IMR-90 (cell line): ENCODE measurements at regions not wholly inside any gene's neighbourhood (a gene's known extent, or its start where the extent isn't known, plus 50 kb on each side); places are given as distances from the start of the nearest gene placed in this dataset.

Experiments
- ATAC-seq: fragments of 200-7000 bp; cut with Tn5 transposase; 2 replicates; pipeline ENCODE4 v1.9.1; 2020; ENCODE audit warnings: low read depth, mild to moderate bottlenecking, moderate library complexity
- BruUV-seq: library from RNA; stranded (reverse); fragments of 400-500 nt; replicated peaks from 2 replicates; lab custom pipeline; 2021; lab: Mats Ljungman, UMichigan
- CTCF ChIA-PET: fragments of 300-600 bp; formaldehyde crosslinking; extraction: SDS; loops from one replicate; lab custom pipeline; 2021; ENCODE audit warnings: antibody characterized with exemption; lab: Yijun Ruan, JAX
- POLR2A ChIA-PET: fragments of 300-600 bp; sonication (Branson Sonifier 250); formaldehyde crosslinking; loops from one replicate; lab custom pipeline; 2022; ENCODE audit warnings: antibody characterized with exemption; ENCODE audit not compliant: unreplicated experiment; lab: Charles Lee
- DNase-seq: peaks from one replicate; pipeline ENCODE4 v3.0.0; 2013
- H2AFZ ChIP-seq: replicated peaks from 2 replicates; pipeline ENCODE3; 2013; ENCODE audit warnings: low read length, mild to moderate bottlenecking; ENCODE audit not compliant: poor library complexity
- H2AK5ac ChIP-seq: 2 replicates; pipeline ENCODE4 v1.6.1; 2013; ENCODE audit warnings: low read depth, low read length, inconsistent platforms
- H2AK9ac ChIP-seq: replicated peaks from 2 replicates; pipeline ENCODE3; 2013; ENCODE audit warnings: mild to moderate bottlenecking, low read depth, low read length, moderate library complexity; ENCODE audit not compliant: poor library complexity
- H2BK120ac ChIP-seq: 2 replicates; pipeline ENCODE4 v1.6.1; 2013; ENCODE audit warnings: low read depth, low read length, inconsistent platforms
- H2BK15ac ChIP-seq: 3 replicates; pipeline ENCODE4 v1.6.1; 2013; ENCODE audit warnings: low read depth, low read length, inconsistent platforms
- H2BK20ac ChIP-seq: 2 replicates; pipeline ENCODE4 v1.6.1; 2013; ENCODE audit warnings: low read depth, mild to moderate bottlenecking, inconsistent platforms, low read length, moderate library complexity
- H2BK5ac ChIP-seq: 2 replicates; pipeline ENCODE4 v1.6.1; 2013; ENCODE audit warnings: mild to moderate bottlenecking, low read depth, low read length, inconsistent platforms; ENCODE audit not compliant: poor library complexity, severe bottlenecking
- H3K14ac ChIP-seq: replicated peaks from 2 replicates; pipeline ENCODE4 v1.6.1; 2013; ENCODE audit warnings: low read depth, low read length, inconsistent platforms
- H3K18ac ChIP-seq: 2 replicates; pipeline ENCODE4 v1.6.1; 2013; ENCODE audit warnings: low read depth, low read length, control low read depth
- H3K23ac ChIP-seq: 2 replicates; pipeline ENCODE4 v1.6.1; 2013; ENCODE audit warnings: low read depth, low read length, inconsistent platforms
- H3K27ac ChIP-seq: 2 replicates; pipeline ENCODE4 v1.5.1; 2013; ENCODE audit warnings: mild to moderate bottlenecking, control low read depth, low read length; ENCODE audit not compliant: insufficient read depth
- H3K27me3 ChIP-seq: 2 replicates; pipeline ENCODE4 v1.6.1; 2013; ENCODE audit warnings: low read length; ENCODE audit not compliant: control insufficient read depth, insufficient read depth
- H3K36me3 ChIP-seq: 2 replicates; pipeline ENCODE4 v1.6.1; 2013; ENCODE audit warnings: low read length, mixed read lengths; ENCODE audit not compliant: control insufficient read depth, insufficient read depth
- H3K4ac ChIP-seq: 2 replicates; pipeline ENCODE4 v1.6.1; 2013; ENCODE audit warnings: low read depth, low read length, inconsistent platforms
- H3K4me1 ChIP-seq: 2 replicates; pipeline ENCODE4 v1.6.1; 2013; ENCODE audit warnings: low read length, mixed read lengths; ENCODE audit not compliant: control insufficient read depth, insufficient read depth
- H3K4me2 ChIP-seq: 2 replicates; pipeline ENCODE4 v1.6.1; 2013; ENCODE audit warnings: low read depth, mild to moderate bottlenecking, control low read depth, low read length, moderate library complexity
- H3K4me3 ChIP-seq: 2 replicates; pipeline ENCODE4 v1.5.1; 2013; ENCODE audit warnings: low read depth, mild to moderate bottlenecking, control low read depth, low read length, moderate library complexity; ENCODE audit not compliant: insufficient read depth
- H3K56ac ChIP-seq: 2 replicates; pipeline ENCODE4 v1.6.1; 2013; ENCODE audit warnings: low read length, inconsistent platforms; ENCODE audit not compliant: insufficient read depth; ENCODE audit errors: extremely low read depth
- H3K79me1 ChIP-seq, 2 experiments: 2 replicates each; pipeline ENCODE4 v1.6.1; 2013; ENCODE audit warnings: low read length in 2 of 2, inconsistent platforms in 1 of 2, low read depth in 1 of 2
- H3K9ac ChIP-seq: 2 replicates; pipeline ENCODE4 v1.6.1; 2013; ENCODE audit warnings: low read depth, low read length, control low read depth
- H3K9me1 ChIP-seq: 2 replicates; pipeline ENCODE4 v1.6.1; 2013; ENCODE audit warnings: low read length, inconsistent platforms; ENCODE audit not compliant: insufficient read depth
- H3K9me3 ChIP-seq: 2 replicates; pipeline ENCODE4 v1.6.1; 2013; ENCODE audit warnings: low read length; ENCODE audit not compliant: control insufficient read depth, insufficient read depth
- H4K20me1 ChIP-seq: 2 replicates; pipeline ENCODE4 v1.6.1; 2013; ENCODE audit warnings: low read length, inconsistent platforms; ENCODE audit not compliant: insufficient read depth
- H4K5ac ChIP-seq: 2 replicates; pipeline ENCODE4 v1.6.1; 2013; ENCODE audit warnings: mild to moderate bottlenecking, low read depth, low read length, control low read depth
- H4K8ac ChIP-seq, 2 experiments: 2 replicates each; pipeline ENCODE4 v1.6.1; 2013; ENCODE audit warnings: low read depth in 2 of 2, low read length in 2 of 2, control low read depth in 1 of 2, inconsistent platforms in 1 of 2
- H4K91ac ChIP-seq: 2 replicates; pipeline ENCODE4 v1.6.1; 2013; ENCODE audit warnings: low read depth, low read length, inconsistent platforms; ENCODE audit not compliant: insufficient read depth
- CTCF ChIP-seq: conservative IDR thresholded peaks from 2 replicates; pipeline ENCODE4 v1.5.1; 2012; ENCODE audit warnings: mild to moderate bottlenecking, low read depth, low read length, improper control_type of control experiment
- MAFK ChIP-seq: IDR thresholded peaks from 2 replicates; pipeline ENCODE4 v1.6.1; 2012; ENCODE audit warnings: low read depth, low read length, improper control_type of control experiment
- RAD21 ChIP-seq: IDR thresholded peaks from 2 replicates; pipeline ENCODE4 v1.6.1; 2012; ENCODE audit warnings: low read length, improper control_type of control experiment
- WGBS, 2 experiments: methylation state at CpG; one replicate each; pipeline versions ENCODE4 v1.1.5 to v1.1.7; 2013; ENCODE audit warnings: missing lambda C conversion rate in 2 of 2; ENCODE audit not compliant: insufficient read length in 1 of 2; ENCODE audit errors: extremely low coverage in 2 of 2; 5-methylcytosine and 5-hydroxymethylcytosine counted together
- dilution Hi-C: fragments of 300-500 bp; cut with HindIII; formaldehyde crosslinking; loops from one replicate; pipeline ENCODE4 v1.14.3; 2018; ENCODE audit warnings: low sequenced_read_pairs; ENCODE audit not compliant: unreplicated experiment
- in situ Hi-C: fragments of 300-500 bp; cut with MboI; formaldehyde crosslinking; loops from 3 replicates; pipeline ENCODE4 v1.14.3; 2019; ENCODE audit warnings: low sequenced_read_pairs, inconsistent platforms, mixed read lengths
- intact Hi-C: fragments of 100-400 bp; cut with micrococcal nuclease; formaldehyde crosslinking; loops from 2 replicates; pipeline ENCODE4 v1.10.0; 2022

GRCh38 chr4:159016593-159017024 lies 86.3 kb upstream of the RAPGEF2 start:
- peak overlapping the region; percentile 64 for H3K4me2 ChIP-seq
- H4K5ac ChIP-seq: no peak overlapping the region
- no peak overlapping the region for H4K8ac ChIP-seq
- TF ChIP-seq MAFK: no peak
- peak; percentile 16; the same call in 1 of the 2 replicates for TF ChIP-seq RAD21
- TF ChIP-seq CTCF: 0 out of 2 replicates have a peak, but pooled peaks have one; percentile 18
- H2BK5ac ChIP-seq: no peak overlapping the region
- H3K27ac ChIP-seq: no peak overlapping the region
- H3K9ac ChIP-seq: 0 out of 2 replicates have a peak overlapping the region, but pooled peaks have one; percentile 34
- H4K91ac ChIP-seq: no peak overlapping the region
- no peak overlapping the region for H3K4ac ChIP-seq
- H3K27me3 ChIP-seq: no peaks in the 10 kb centered on the region
- in situ Hi-C loops (no loop called here), dilution Hi-C loops (no loop called here), intact Hi-C loops (no loop called here)
- ChIA-PET POLR2A (no interaction called here), CTCF (interaction anchor here (0.8 kb wide), 1 partner anchor 62 kb away, joined by 3 read pairs; no protein-coding TSS in a partner anchor)
- no peak overlapping the region for H2BK120ac ChIP-seq
- no peak overlapping the region for H3K23ac ChIP-seq
- no peak overlapping the region for H2AK5ac ChIP-seq
- no CpG with 5 or more reads among the region's 8 CpGs for WGBS, 2 experiments
- H3K4me3 ChIP-seq: peak overlapping the region; percentile 12; the same call in 1 of the 2 replicates
- no peak overlapping the region for H3K14ac ChIP-seq
- H2BK20ac ChIP-seq: no peak overlapping the region
- no peaks in the 10 kb centered on the region for H4K20me1 ChIP-seq
- DNase-seq (peak; percentile 22), ATAC-seq (peak; percentile 72)
- H3K4me1 ChIP-seq: peaks cover 2% of the 10 kb centered on the region
- H3K56ac ChIP-seq: no peak overlapping the region
- no peak overlapping the region for H2BK15ac ChIP-seq
- peaks cover 2% of the 10 kb centered on the region; the same call in 1 of the 2 replicates for H3K9me1 ChIP-seq
- no peaks in the 10 kb centered on the region for H3K36me3 ChIP-seq
- H3K9me3 ChIP-seq: no peaks in the 10 kb centered on the region
- no peak overlapping the region for H3K18ac ChIP-seq
- no peak overlapping the region for H2AK9ac ChIP-seq
- BruUV-seq: no TSS peak
- peak overlapping the region; percentile 38 for H2AFZ ChIP-seq
- no peaks in the 10 kb centered on the region for H3K79me1 ChIP-seq
